ENCODE measurements at regions not wholly inside any gene's neighbourhood (a gene's known extent, or its start where the extent isn't known, plus 50 kb on each side); places are given as distances from the start of the nearest gene placed in this dataset.

DNA sequence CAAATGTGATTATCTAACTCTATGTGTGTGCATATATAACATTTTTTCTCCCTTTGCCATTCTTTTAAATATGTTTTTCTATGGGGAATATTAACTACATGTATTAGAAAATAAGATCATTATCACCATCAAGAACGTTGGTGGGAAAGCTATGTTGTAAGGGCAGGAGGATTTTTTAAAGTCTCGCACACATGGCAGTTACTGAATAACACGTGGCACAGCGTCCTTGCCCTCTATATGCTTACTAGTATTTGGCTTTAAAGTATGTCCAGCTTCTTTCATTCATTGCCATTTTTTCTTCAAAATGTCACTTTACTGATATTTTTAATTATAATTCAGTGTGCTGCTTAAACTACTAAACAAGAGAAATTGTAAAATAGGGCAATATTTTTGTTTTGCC is 944.3 kb downstream of the SOCS6 start:
- TF ChIP-seq POLR2A (IDR thresholded peaks at IDR 0.05; ENCODE audit: low read depth, low read length) (no peak), TAF1 (IDR thresholded peaks at IDR 0.05; ENCODE audit: low read depth, low read length) (no peak), POLR2AphosphoS5 (IDR thresholded peaks at IDR 0.05; ENCODE audit: low read depth, low read length) (no peak), PAX5 (IDR thresholded peaks at IDR 0.05; ENCODE audit: insufficient read depth, low read length, severe bottlenecking) (no peak), SPI1 (IDR thresholded peaks at IDR 0.05; ENCODE audit: low read depth, low read length) (no peak), POU2F2 (IDR thresholded peaks at IDR 0.05; ENCODE audit: low read depth, low read length) (no peak)

Data from GM12891 (cell line).